Upper lobe of left lung (tissue), 6 donors: ENCODE measurements at regions not wholly inside any gene's neighbourhood (a gene's known extent, or its start where the extent isn't known, plus 50 kb on each side); places are given as distances from the start of the nearest gene placed in this dataset.
A peak's percentile ranks its signal among the peaks of the same experiment; 100 is the strongest.
"Not testable (repeated sequence)": the region's sequence is repeated elsewhere in the genome, so short reads cannot be mapped to it uniquely, and the experiment has no call there.

Source experiments
- ATAC-seq, 2 donors: fragments of 200-7000 bp; cut with Tn5 transposase; one replicate each; pipeline ENCODE4 v1.9.1; 2022; ENCODE audit warnings: mild to moderate bottlenecking in 2 of 2, moderate library complexity in 2 of 2; ENCODE audit not compliant: low FRiP score in 2 of 2
- DNase-seq, 2 donors: peaks; one replicate each; pipeline ENCODE4 v3.0.0-alpha.2; 2019 to 2020
- H3K27ac ChIP-seq, 4 donors: fragments of 200-600 bp; sonication (generic); one replicate each; pipeline ENCODE4 v1.5.1; 2016 to 2019
- H3K27me3 ChIP-seq, 4 donors: fragments of 200-600 bp; sonication (generic); one replicate each; pipeline ENCODE4 v1.5.1; 2017 to 2019
- H3K36me3 ChIP-seq, 4 donors: fragments of 200-600 bp; sonication (generic); one replicate each; pipeline ENCODE4 v1.5.1; 2016 to 2019
- H3K4me1 ChIP-seq, 4 donors: fragments of 200-600 bp; sonication (generic); one replicate each; pipeline ENCODE4 v1.5.1; 2018 to 2019
- H3K4me3 ChIP-seq, 4 donors: fragments of 200-600 bp; sonication (generic); one replicate each; pipeline ENCODE4 v1.5.1; 2017 to 2019; ENCODE audit warnings: mild to moderate bottlenecking in 2 of 4, moderate library complexity in 1 of 4
- H3K9me3 ChIP-seq, 4 donors: fragments of 200-600 bp; sonication (generic); one replicate each; pipeline ENCODE4 v1.5.1; 2018 to 2019
- EP300 ChIP-seq, 4 donors: sonication (generic); formaldehyde crosslinking; IDR thresholded peaks; one replicate each; pipeline ENCODE4 v1.5.1; 2017; ENCODE audit warnings: antibody characterized with exemption in 4 of 4, control low read depth in 2 of 4
- POLR2A ChIP-seq, 4 donors: fragments of 450-650 bp; IDR thresholded peaks; one replicate each; pipeline ENCODE4 v1.5.1; 2016 to 2017; ENCODE audit warnings: antibody characterized with exemption in 4 of 4, mild to moderate bottlenecking in 2 of 4
- POLR2AphosphoS5 ChIP-seq, 2 donors: sonication (generic); formaldehyde crosslinking; IDR thresholded peaks; one replicate each; pipeline ENCODE4 v1.5.1; 2017; ENCODE audit warnings: antibody characterized with exemption in 2 of 2
- WGBS, 2 donors: methylation state at CpG; one replicate each; pipeline ENCODE4 v1.1.5; 2017 to 2018; 5-methylcytosine and 5-hydroxymethylcytosine counted together
- TF ChIP-seq, protein P1 (sequence below), 6 experiments: fragments of 450-650 bp in 4 of 6; fragments of 200-600 bp in 2 of 6; sonication (generic) in 2 of 6; IDR thresholded peaks; one replicate each; pipeline ENCODE4 v1.5.1; 2016 to 2019; ENCODE audit warnings: antibody characterized with exemption in 6 of 6
- donor health status: DM: no; HTN: no; CAD: no; lungs with moderate emphysema.
- donor health status: DM: no; HTN: yes; CAD: no; lungs with severe emphysema.

DNA sequence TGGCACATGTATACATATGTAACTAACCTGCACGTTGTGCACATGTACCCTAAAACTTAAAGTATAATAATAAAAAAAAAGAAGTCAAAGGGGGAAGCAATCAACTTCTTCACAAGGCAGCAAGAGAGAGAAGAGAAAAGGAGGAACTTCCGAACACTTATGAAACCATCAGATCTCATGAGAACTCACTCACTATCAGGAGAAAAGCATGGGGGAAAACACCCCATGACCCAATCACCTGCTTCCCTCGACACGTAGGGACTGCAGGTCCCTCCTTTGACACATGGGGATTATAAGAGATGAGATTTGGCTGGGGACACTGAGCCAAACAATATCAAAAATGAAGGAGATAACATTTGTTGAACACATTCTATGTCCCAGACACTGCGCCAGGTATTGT, 94.8 kb upstream of the PHACTR1 start:
- Histone ChIP-seq H3K9me3 (no peaks in the 10 kb centered on the region), H3K27me3 (no peaks in the 10 kb centered on the region), H3K4me1 (no peaks in the 10 kb centered on the region), H3K4me3 (no peak overlapping the region), H3K27ac (no peak overlapping the region), H3K36me3 (no peaks in the 10 kb centered on the region)
- DNase-seq (peak in 1 of 2 donors; percentile 31), ATAC-seq (peak in 1 of 2 donors; percentile 21)
- TF ChIP-seq EP300 (IDR thresholded peaks at IDR 0.05) (peak in 1 of 4 donors; percentile 33), POLR2A (IDR thresholded peaks at IDR 0.05) (no peak)
- 57 to 74% methylated on average over 5 of the region's 5 CpGs for WGBS, 2 donors

DNA sequence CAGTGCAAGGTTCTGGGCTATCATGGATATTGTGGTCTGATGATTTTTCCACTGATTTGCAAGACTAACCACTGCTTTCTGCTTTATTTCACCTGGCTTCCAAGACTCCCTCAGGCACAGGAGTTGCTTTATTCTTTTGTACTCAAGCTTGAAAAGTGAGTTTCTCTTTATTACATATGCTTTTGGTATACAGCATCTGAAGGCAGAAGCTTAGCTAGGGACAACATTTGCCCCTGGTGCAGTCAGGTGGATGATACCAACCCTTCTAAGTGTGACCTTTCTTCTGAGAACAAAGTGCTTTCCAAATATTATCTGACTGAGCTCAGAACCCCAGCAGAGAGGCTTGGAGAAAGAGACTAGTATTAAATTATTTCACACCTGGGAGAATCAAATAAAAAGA, 94.0 kb upstream of the PHACTR1 start:
- DNase-seq (no peak), ATAC-seq (no peak)
- Histone ChIP-seq H3K27ac (no peak overlapping the region), H3K4me1 (no peaks in the 10 kb centered on the region), H3K4me3 (no peak overlapping the region), H3K9me3 (no peaks in the 10 kb centered on the region), H3K36me3 (no peaks in the 10 kb centered on the region), H3K27me3 (no peaks in the 10 kb centered on the region)
- no peak for TF ChIP-seq EP300 (IDR thresholded peaks at IDR 0.05)
- no peak for TF ChIP-seq POLR2A (IDR thresholded peaks at IDR 0.05)
- TF ChIP-seq, protein P1, sequence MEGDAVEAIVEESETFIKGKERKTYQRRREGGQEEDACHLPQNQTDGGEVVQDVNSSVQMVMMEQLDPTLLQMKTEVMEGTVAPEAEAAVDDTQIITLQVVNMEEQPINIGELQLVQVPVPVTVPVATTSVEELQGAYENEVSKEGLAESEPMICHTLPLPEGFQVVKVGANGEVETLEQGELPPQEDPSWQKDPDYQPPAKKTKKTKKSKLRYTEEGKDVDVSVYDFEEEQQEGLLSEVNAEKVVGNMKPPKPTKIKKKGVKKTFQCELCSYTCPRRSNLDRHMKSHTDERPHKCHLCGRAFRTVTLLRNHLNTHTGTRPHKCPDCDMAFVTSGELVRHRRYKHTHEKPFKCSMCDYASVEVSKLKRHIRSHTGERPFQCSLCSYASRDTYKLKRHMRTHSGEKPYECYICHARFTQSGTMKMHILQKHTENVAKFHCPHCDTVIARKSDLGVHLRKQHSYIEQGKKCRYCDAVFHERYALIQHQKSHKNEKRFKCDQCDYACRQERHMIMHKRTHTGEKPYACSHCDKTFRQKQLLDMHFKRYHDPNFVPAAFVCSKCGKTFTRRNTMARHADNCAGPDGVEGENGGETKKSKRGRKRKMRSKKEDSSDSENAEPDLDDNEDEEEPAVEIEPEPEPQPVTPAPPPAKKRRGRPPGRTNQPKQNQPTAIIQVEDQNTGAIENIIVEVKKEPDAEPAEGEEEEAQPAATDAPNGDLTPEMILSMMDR (IDR thresholded peaks at IDR 0.05) = no peak
- no peak for TF ChIP-seq POLR2AphosphoS5 (IDR thresholded peaks at IDR 0.05)

GRCh38 chr6:12624142-12624837, 92.3 kb upstream of the PHACTR1 start:
- TF ChIP-seq POLR2AphosphoS5 (IDR thresholded peaks at IDR 0.05) = no peak
- Histone ChIP-seq H3K4me3 (no peak overlapping the region), H3K4me1 (no peaks in the 10 kb centered on the region), H3K36me3 (no peaks in the 10 kb centered on the region), H3K9me3 (no peaks in the 10 kb centered on the region), H3K27ac (no peak overlapping the region), H3K27me3 (no peaks in the 10 kb centered on the region)
- 86 to 88% methylated on average over 5 of the region's 5 CpGs for WGBS, 2 donors
- DNase-seq = no peak
- no peak for ATAC-seq

GRCh38 chr6:12627053-12627452, 89.5 kb upstream of the PHACTR1 start:
- 96 to 100% methylated on average over 1 of the region's 1 CpG for WGBS, 2 donors

GRCh38 chr6:12628327-12628726, 88.2 kb upstream of the PHACTR1 start:
- Histone ChIP-seq H3K9me3 (no peaks in the 10 kb centered on the region), H3K27me3 (no peaks in the 10 kb centered on the region), H3K4me3 (no peak overlapping the region), H3K36me3 (no peaks in the 10 kb centered on the region), H3K27ac (no peak overlapping the region), H3K4me1 (no peaks in the 10 kb centered on the region)
- no peak for ATAC-seq
- TF ChIP-seq, protein P1 (IDR thresholded peaks at IDR 0.05) = no peak
- TF ChIP-seq EP300 (IDR thresholded peaks at IDR 0.05) (no peak), POLR2A (IDR thresholded peaks at IDR 0.05) (no peak), POLR2AphosphoS5 (IDR thresholded peaks at IDR 0.05) (no peak)
- no peak for DNase-seq
- 90 to 95% methylated on average over 2 of the region's 2 CpGs for WGBS, 2 donors

More at GRCh38 chr6:12627053-12627452, 89.5 kb upstream of the PHACTR1 start:
- DNase-seq = no peak
- Histone ChIP-seq H3K9me3 (no peaks in the 10 kb centered on the region), H3K4me3 (no peak overlapping the region), H3K4me1 (no peaks in the 10 kb centered on the region), H3K27ac (no peak overlapping the region), H3K36me3 (no peaks in the 10 kb centered on the region), H3K27me3 (no peaks in the 10 kb centered on the region)
- ATAC-seq = no peak
- TF ChIP-seq POLR2AphosphoS5 (IDR thresholded peaks at IDR 0.05) = no peak
- TF ChIP-seq, protein P1 (IDR thresholded peaks at IDR 0.05) = no peak
- no peak for TF ChIP-seq EP300 (IDR thresholded peaks at IDR 0.05)
- no peak for TF ChIP-seq POLR2A (IDR thresholded peaks at IDR 0.05)

- not testable (repeated sequence) for H3K36me3 ChIP-seq, DNase-seq, H3K27ac ChIP-seq, H3K4me3 ChIP-seq, ATAC-seq, H3K9me3 ChIP-seq, H3K27me3 ChIP-seq, H3K4me1 ChIP-seq
- 80 to 90% methylated on average over 1 of the region's 1 CpG for WGBS, 2 donors
These were observed 82.8 kb upstream of the PHACTR1 start for GRCh38 chr6:12633746-12634145.
